ENCODE measurements at regions not wholly inside any gene's neighbourhood (a gene's known extent, or its start where the extent isn't known, plus 50 kb on each side); places are given as distances from the start of the nearest gene placed in this dataset.

- 62% methylated on average over 3 of the region's 3 CpGs for WGBS (ENCODE audit: insufficient coverage, low coverage, low lambda C conversion rate, missing lambda C conversion rate)
Observed at GRCh38 chr18:30622104-30622503, 420.4 kb downstream of the DSC3 start.

DNA sequence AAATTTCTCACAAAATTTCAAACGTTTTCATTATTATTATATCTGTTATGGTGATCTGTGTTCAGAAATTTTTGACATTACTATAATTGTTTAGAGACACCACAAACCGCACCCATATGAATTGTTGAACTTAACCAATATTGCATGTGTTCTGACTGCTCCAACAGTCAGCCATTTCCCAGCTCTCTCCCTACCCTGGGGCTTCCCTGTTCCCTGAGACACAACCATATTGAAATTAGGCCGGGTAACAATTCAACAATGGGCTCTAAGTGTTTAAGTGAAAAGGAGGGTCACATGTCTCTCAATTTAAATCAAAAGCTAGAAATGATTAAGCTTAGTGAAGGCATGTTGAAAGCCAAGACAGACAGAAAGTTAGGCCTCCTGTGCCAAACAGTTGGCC lies 424.0 kb downstream of the DSC3 start:
- 43% methylated on average over 3 of the region's 3 CpGs for WGBS (ENCODE audit: insufficient coverage, low coverage, low lambda C conversion rate, missing lambda C conversion rate)

More at GRCh38 chr18:30622104-30622503, 420.4 kb downstream of the DSC3 start:
- Histone ChIP-seq H3K4me3 (no peak overlapping the region), H3K27ac (no peak overlapping the region), H3K36me3 (no peaks in the 10 kb centered on the region), H3K4me1 (no peaks in the 10 kb centered on the region), H3K9me3 (no peaks in the 10 kb centered on the region), H3K27me3 (no peaks in the 10 kb centered on the region)
- DNase-seq (no peak), ATAC-seq (no peak)
- no peak for TF ChIP-seq CTCF (IDR thresholded peaks at IDR 0.05)
- TF ChIP-seq POLR2A (IDR thresholded peaks at IDR 0.05), result no peak
- intact Hi-C loops (cut with DNase I), result no loop called here

GRCh38 chr18:30616414-30616813 lies 426.1 kb downstream of the DSC3 start:
- Histone ChIP-seq H3K4me1 (no peaks in the 10 kb centered on the region), H3K4me3 (no peak overlapping the region), H3K27ac (no peak overlapping the region), H3K27me3 (no peaks in the 10 kb centered on the region), H3K9me3 (no peaks in the 10 kb centered on the region), H3K36me3 (no peaks in the 10 kb centered on the region)
- no peak for ATAC-seq
- no peak for DNase-seq
- TF ChIP-seq POLR2A (IDR thresholded peaks at IDR 0.05), result no peak
- no peak for TF ChIP-seq CTCF (IDR thresholded peaks at IDR 0.05)
- intact Hi-C loops (cut with DNase I), result no loop called here
- WGBS (ENCODE audit: insufficient coverage, low coverage, low lambda C conversion rate, missing lambda C conversion rate), result 57% methylated on average over 6 of the region's 6 CpGs

More for the DNA sequence above, 424.0 kb downstream of the DSC3 start:
- DNase-seq, result no peak
- intact Hi-C loops (cut with DNase I), result no loop called here
- Histone ChIP-seq H3K27me3 (no peaks in the 10 kb centered on the region), H3K4me1 (no peaks in the 10 kb centered on the region), H3K27ac (no peak overlapping the region), H3K4me3 (no peak overlapping the region), H3K36me3 (no peaks in the 10 kb centered on the region), H3K9me3 (no peaks in the 10 kb centered on the region)
- TF ChIP-seq CTCF (IDR thresholded peaks at IDR 0.05) (no peak), POLR2A (IDR thresholded peaks at IDR 0.05) (no peak)
- ATAC-seq, result no peak

DNA sequence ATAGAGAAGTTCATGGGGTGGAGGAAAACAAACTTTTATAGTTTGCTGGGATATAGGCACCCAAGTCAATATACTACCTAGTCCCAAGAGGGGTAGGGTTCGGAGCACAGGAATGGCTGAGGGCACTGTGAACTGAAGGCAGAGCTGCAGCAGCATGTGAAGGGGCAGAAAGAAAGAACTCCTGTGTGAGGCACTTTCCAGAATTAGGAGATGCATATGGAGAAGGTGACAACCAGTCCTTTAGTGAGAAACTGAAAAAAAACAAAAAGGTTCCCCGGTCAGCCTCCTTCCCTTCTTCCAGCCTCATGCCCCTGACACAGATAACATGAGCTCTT lies 429.1 kb downstream of the DSC3 start:
- Histone ChIP-seq H3K27ac (no peak overlapping the region), H3K4me1 (no peaks in the 10 kb centered on the region), H3K9me3 (no peaks in the 10 kb centered on the region), H3K36me3 (no peaks in the 10 kb centered on the region), H3K27me3 (no peaks in the 10 kb centered on the region), H3K4me3 (no peak overlapping the region)
- intact Hi-C loops (cut with DNase I), result no loop called here
- DNase-seq, result no peak
- ATAC-seq, result no peak
- no peak for TF ChIP-seq CTCF (IDR thresholded peaks at IDR 0.05)
- TF ChIP-seq POLR2A (IDR thresholded peaks at IDR 0.05), result no peak
- 47% methylated on average over 2 of the region's 2 CpGs for WGBS (ENCODE audit: insufficient coverage, low coverage, low lambda C conversion rate, missing lambda C conversion rate)

- Histone ChIP-seq H3K4me3 (no peak overlapping the region), H3K27me3 (no peaks in the 10 kb centered on the region), H3K27ac (no peak overlapping the region), H3K9me3 (no peaks in the 10 kb centered on the region), H3K4me1 (no peaks in the 10 kb centered on the region), H3K36me3 (no peaks in the 10 kb centered on the region)
- DNase-seq, result no peak
- TF ChIP-seq CTCF (IDR thresholded peaks at IDR 0.05) (no peak), POLR2A (IDR thresholded peaks at IDR 0.05) (no peak)
- intact Hi-C loops (cut with DNase I), result no loop called here
- 11% methylated on average over 1 of the region's 1 CpG for WGBS (ENCODE audit: insufficient coverage, low coverage, low lambda C conversion rate, missing lambda C conversion rate)
- no peak for ATAC-seq
Observed at GRCh38 chr18:30601541-30601940, 441.0 kb downstream of the DSC3 start.
